ENCODE measurements at regions not wholly inside any gene's neighbourhood (a gene's known extent, or its start where the extent isn't known, plus 50 kb on each side); places are given as distances from the start of the nearest gene placed in this dataset.
"Not testable (repeated sequence)": the region's sequence is repeated elsewhere in the genome, so short reads cannot be mapped to it uniquely, and the experiment has no call there.

DNA sequence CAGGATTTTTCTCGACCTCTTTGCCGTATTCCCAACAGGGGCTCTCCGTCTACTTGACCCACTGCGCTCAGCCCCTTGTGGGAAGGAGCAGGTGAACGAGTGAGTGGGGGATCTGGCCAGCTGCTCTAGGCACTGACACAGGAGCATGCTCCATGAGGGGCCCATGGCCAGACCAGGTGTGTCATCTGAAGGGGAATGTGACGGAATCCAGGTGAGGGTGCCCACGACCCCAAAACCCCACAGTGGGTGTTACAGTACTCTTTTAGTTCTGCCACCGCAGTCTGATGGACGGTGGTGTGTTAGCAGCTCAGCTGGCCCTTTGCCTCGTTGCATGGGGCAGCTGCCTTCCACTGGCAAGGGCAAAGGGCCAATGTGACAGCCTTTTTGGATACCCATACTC, 601.4 kb upstream of the NCAM2 start:
- DNase-seq (ENCODE audit: low spot score), result no peak

GRCh38 chr21:20404915-20405314, 593.3 kb upstream of the NCAM2 start:
- no peak for DNase-seq (ENCODE audit: low spot score)

GRCh38 chr21:20418353-20418752, 579.9 kb upstream of the NCAM2 start:
- DNase-seq (ENCODE audit: low spot score), result no peak

DNA sequence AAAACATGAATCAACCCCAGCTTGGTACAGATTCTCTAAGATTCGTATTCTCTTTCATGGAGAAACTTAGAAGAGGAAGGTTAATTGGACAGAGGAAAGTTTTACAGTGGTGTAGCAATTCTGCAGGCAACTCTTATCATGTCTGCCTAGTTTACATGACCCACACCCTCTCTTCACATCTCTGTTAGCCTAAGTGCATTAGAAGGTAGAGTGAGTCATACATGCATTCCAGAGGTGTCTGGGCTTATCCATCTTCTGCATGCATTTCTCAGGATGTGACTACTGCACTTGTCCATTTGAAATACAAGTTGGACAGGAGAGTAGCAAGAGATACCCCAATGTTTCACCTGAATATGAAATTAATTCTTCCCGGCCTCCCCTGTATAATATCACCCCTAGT, 578.4 kb upstream of the NCAM2 start:
- DNase-seq (ENCODE audit: low spot score), result no peak

- no peak for DNase-seq (ENCODE audit: low spot score)
Measured at GRCh38 chr21:20424943-20425342, 573.3 kb upstream of the NCAM2 start.

DNA sequence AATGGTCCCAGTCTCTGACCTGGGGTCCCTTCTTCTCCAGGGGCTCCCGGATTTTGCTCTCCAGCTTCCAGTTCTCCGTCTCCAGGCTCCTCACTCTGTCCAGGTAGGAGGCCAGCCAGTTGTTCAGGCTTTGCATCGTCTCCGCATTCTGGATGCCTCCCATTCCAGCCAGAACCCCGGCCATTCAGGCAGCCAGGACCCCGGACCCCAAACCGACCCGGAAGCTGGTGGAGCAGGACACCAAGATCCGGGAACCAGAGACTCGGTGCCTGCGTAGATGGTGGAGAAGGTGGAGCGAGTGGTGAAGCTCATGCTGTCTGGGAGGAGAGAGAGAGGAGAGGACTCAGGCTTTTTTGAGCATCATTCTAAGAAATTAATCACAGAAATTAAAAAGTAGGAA, 572.4 kb upstream of the NCAM2 start:
- DNase-seq (ENCODE audit: low spot score), result no peak

DNA sequence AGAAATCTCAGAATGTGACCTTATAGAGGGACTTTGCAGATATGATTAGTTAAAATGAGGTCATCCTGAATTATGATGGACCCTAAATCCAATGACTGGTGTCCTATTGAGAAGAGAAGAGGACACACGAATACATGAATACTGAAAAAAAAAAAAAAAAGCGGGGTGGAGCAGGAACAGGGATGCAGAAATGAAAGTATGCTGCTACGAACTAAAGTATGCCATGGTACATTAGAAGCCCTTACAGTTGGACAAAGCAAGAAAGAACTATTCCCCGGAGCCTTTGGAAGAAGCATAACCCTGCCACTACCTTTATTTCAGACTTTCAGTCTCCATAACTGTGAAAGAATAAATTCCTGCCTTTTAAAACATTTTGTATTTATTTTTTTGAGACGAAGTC, 557.9 kb upstream of the NCAM2 start:
- DNase-seq (ENCODE audit: low spot score), result no peak

DNA sequence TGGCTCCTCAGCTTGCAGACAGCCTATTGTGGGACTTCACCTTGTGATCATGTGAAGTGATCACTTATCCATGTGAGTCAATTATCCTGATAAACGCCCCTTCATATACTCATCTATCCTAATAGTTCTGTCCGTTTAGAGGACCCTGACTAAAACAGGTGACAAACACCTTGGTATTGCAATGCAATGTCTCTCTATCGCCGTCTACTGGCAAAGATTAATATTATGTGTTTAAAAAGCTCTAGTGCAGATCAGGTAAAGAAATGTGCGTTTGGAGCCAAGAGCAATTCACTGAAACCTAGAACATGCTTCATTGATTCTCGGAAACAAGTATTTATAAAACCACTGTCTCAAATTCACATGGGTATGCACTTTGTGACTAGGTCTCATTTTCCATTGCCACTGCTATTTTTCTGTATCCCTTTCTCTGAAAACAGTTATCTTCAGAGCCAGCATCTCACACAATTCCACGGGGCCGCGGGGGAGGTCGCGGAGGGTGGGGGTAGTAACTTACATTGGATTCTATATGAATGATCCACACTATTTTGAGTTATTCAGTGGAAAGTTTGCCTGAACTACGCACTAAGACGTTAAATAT, 554.6 kb upstream of the NCAM2 start:
- no peak for DNase-seq (ENCODE audit: low spot score)

GRCh38 chr21:20445971-20446370, 552.2 kb upstream of the NCAM2 start:
- no peak for DNase-seq (ENCODE audit: low spot score)

- DNase-seq (ENCODE audit: low spot score), result no peak
Measured at GRCh38 chr21:20451046-20451445, 547.2 kb upstream of the NCAM2 start.

GRCh38 chr21:20452935-20453334, 545.3 kb upstream of the NCAM2 start:
- no peak for DNase-seq (ENCODE audit: low spot score)

DNA sequence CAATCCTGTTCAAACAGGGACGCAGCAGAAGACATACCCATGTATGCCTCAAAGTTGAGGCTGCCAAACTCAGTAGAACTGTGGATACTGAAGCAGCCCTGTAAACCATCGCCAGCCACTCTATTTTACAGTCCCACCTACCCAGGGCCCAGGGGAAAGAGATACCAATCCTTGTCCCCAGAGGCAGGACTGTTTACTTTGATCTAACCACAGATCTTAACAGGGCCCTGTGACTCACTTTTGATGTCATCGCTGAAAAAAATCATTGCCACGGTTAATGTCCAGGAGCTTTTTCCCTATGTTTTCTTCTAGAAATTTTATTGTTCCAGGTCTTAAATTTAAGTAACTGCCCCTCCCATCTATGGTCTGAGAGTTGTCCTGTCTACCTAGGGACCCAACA, 538.4 kb upstream of the NCAM2 start:
- DNase-seq (ENCODE audit: low spot score), result no peak

- DNase-seq (ENCODE audit: low spot score), result no peak
Measured at GRCh38 chr21:20463362-20463761, 534.8 kb upstream of the NCAM2 start.

- DNase-seq (ENCODE audit: low spot score), result no peak
Measured at GRCh38 chr21:20469361-20469760, 528.8 kb upstream of the NCAM2 start.

GRCh38 chr21:20486303-20486702, 511.9 kb upstream of the NCAM2 start:
- DNase-seq (ENCODE audit: low spot score), result no peak

- not testable (repeated sequence) for DNase-seq (ENCODE audit: low spot score)
Measured at GRCh38 chr21:20502915-20503314, 495.3 kb upstream of the NCAM2 start.

- no peak for DNase-seq (ENCODE audit: low spot score)
Measured at GRCh38 chr21:20507783-20508182, 490.4 kb upstream of the NCAM2 start.

DNA sequence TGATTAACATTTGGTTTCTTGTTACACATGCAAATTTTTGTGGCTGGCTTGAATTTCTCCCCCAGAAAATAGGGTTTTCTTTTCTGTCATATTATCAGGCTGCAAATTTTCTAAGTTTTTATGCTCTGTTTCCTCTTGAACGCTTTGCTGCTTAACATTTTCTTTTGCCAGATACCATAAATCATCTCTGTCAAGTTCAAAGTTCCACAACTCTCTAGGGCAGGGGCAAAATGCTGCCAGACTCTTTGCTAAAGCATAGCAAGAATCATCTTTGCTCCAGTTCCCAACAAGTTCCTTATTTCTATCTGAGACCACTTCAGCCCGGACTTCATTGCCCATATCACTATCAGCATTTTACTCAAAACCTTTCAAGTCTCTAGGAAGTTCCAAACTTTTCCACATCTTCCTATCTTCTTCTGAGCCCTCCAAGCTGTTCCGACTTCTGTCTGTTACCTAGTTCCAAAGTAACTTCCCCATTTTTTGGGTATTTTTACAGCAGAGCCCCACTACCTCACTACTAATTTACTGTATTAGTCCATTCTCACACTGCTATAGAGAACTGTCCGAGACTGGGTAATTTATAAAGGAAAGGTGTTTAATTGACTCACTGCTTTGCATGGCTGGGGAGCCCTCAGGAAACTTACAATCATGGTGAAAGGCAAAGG, 486.9 kb upstream of the NCAM2 start:
- DNase-seq (ENCODE audit: low spot score), result no peak

DNA sequence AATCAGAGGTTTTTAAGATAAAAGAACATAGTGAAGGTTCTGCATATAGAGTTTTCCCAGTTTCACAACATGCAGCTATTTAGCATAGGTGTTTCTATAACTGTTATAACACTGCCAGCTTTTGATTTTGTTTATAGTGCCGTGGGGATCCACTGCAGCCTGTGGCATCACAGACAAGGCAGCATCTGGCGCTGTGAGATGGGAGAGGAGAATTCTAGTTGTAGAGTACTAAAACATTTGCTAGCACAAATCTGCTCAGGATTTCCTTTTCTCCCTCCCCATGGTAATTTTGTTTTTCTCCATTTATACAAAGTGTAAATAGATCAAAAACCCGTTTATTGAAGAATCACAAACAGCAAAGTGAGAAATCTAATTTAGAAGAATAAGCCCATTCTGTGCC, 482.8 kb upstream of the NCAM2 start:
- DNase-seq (ENCODE audit: low spot score), result no peak

- no peak for DNase-seq (ENCODE audit: low spot score)
Measured at GRCh38 chr21:20519076-20519475, 479.1 kb upstream of the NCAM2 start.

GRCh38 chr21:20522611-20523010, 475.6 kb upstream of the NCAM2 start:
- DNase-seq (ENCODE audit: low spot score), result no peak

- DNase-seq (ENCODE audit: low spot score), result no peak
Measured at GRCh38 chr21:20523191-20523590, 475.0 kb upstream of the NCAM2 start.

- no peak for DNase-seq (ENCODE audit: low spot score)
Measured at GRCh38 chr21:20527731-20528460, 470.3 kb upstream of the NCAM2 start.

- no peak for DNase-seq (ENCODE audit: low spot score)
Measured at GRCh38 chr21:20537130-20537529, 461.1 kb upstream of the NCAM2 start.
